NCI-H146 treated with DMSO at 0.1 percent for 48 hours (cell line): ENCODE measurements at regions not wholly inside any gene's neighbourhood (a gene's known extent, or its start where the extent isn't known, plus 50 kb on each side); places are given as distances from the start of the nearest gene placed in this dataset.

Source experiments
- DNase-seq: peaks from one replicate; lab custom pipeline; 2025; ENCODE audit not compliant: unreplicated experiment; lab: John Stamatoyannopoulos, UW

GRCh38 chr13:105428811-105429210, 1106.7 kb downstream of the EFNB2 start:
- no peak for DNase-seq

- no peak for DNase-seq
These were observed 1109.0 kb downstream of the EFNB2 start for GRCh38 chr13:105426441-105426840.

GRCh38 chr13:105414639-105415038, 1120.8 kb downstream of the EFNB2 start:
- no peak for DNase-seq

- no peak for DNase-seq
These were observed 1123.3 kb downstream of the EFNB2 start for GRCh38 chr13:105412171-105412570.

GRCh38 chr13:105410602-105411001, 1124.9 kb downstream of the EFNB2 start:
- peak; percentile 21 for DNase-seq

DNA sequence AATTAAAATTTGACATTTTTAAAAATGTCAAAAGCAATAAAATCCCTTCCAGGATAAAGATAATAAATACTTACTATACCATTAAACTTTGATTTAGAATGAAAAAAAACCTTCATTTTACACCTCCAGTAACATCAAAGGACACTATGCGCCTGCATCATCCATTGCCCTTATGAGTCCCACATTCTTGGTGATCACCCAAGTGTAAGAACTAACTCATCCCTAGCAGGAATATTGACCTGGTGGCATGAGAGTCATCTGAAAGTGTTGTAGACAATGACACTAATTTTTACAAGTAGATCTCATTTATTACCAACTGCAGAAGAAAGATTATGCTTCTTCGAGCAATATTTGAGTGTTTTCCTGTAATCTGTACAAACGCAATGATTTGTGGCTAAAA, 1128.9 kb downstream of the EFNB2 start:
- no peak for DNase-seq

- DNase-seq, result no peak
These were observed 1132.4 kb downstream of the EFNB2 start for GRCh38 chr13:105403086-105403485.

DNA sequence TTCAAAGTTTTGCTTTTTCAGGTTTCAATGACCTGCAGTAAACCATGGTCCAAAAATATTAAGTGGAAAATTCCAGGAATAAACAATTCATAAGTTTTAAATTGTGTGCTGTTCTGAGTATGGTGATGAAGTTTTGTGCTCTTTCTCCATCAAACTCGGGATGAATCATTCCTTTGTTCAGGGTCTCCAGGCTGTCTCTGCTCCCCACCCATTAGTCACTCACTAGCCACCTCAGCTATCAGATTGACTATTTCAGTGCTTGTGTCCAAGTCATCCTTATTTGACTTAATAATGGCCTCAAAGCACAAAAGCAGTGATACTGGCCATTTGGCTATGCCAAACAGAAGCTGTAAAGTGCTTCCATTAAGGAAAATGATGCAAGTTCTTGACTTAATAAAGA, 1140.4 kb downstream of the EFNB2 start:
- no peak for DNase-seq

- DNase-seq, result no peak
These were observed 1146.1 kb downstream of the EFNB2 start for GRCh38 chr13:105389373-105389772.

- DNase-seq, result no peak
These were observed 1158.0 kb downstream of the EFNB2 start for GRCh38 chr13:105377452-105377851.

DNA sequence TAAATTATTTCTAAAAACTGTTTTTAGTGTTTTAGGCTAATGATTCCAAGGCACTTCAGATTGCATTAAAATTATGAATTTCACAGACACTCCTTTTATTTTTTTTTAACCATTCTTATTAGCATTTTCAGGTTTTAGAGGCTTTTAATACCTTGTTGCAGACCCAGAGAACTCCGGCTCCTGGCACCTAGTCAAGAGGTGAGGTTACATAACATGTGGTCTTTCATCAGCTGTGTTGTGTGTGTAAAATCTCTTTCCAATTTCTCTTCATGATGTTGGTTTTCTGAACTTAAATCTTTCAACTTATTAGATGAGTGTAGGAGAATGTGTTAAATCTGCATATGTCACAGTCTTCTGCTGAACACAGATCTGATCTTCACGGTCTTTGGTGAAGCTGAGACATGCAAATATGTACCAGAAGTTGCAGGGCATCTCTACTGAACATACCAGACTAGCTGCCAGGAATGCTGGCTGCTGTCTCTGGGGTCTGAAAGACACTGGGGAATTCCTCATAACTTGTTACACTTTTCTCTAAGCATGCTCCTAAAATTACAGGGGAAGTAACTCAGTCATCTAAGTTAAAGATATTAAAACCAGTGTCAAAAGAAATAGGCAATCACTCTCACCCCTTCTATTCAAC, 1165.3 kb downstream of the EFNB2 start:
- no peak for DNase-seq

DNA sequence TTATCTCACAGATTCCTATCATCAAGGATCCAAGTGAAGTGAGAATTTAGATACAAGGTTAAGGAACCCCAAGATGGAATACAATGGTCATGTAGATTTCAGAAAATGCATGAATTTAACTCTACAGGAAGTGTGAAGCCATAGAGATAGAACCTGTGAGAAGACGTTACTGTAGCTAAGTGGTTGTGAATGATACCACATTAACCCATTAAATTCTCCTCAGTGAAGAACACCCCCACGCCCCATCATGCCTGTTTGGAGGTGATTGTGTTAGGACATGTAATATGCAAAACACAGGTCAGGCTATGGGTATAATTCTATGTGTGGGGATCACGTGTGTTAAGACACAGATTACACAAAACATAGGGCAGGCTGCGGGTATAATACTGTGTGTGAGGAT, 1166.7 kb downstream of the EFNB2 start:
- DNase-seq, result no peak

DNA sequence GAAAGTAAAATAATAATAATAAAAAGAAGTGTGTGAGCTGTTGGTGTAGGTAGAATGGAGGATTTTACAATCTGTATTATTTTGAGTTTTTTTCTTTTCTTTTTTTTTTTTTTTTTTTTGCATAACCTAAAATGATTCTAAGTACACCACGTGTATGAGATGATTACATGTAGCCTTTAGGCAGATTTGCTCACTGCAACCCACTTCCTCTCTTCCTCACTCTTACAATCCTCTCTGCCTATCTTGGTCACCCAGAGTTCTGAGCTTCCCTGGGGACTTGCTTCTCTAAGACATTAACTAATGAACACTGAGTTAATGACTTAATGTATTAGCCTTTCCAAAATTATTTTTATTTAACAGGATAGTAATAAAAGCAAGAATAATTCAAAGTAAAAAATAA, 1169.6 kb downstream of the EFNB2 start:
- no peak for DNase-seq

DNA sequence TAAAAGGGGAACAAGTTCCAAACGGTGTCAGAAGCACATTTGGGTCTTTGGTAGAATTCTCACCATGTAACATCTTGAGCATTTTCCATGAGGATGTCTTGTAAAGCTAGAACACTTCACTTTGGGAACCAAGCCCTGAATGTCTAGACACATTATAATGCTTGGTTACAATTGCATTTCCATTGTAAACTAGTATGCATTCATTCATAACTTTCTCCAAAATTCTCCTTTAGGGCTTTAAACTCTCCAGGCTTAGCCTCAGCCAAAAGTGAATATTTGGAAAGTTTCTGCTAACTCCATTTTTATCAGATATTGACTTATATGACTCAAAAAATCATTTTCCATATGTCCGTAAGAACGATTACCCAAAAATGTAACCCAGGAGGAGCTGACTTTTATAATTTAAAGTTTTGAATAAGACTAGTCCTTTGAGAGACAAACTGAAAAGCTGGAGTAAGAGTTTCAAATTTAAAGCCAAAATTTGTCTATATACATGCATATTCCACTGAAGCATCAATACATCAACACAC, 1170.4 kb downstream of the EFNB2 start:
- no peak for DNase-seq

DNA sequence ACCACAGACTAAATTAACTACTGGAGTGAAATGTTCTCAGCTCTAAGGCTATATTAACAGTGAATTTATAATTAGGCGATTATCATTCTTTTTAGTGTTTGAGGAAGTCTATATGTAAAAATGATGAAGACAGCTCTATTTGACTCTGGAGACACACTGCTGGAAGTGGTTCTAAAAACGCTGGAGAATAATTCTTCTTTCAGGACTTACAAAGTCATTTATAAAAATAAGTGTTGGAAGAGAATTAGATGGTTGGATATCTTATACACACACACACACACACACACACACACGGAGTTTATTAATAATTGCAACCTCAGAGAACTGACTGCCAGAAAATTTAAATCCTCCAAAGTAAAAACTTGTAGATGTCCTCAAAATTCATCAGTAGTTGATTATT, 1171.3 kb downstream of the EFNB2 start:
- no peak for DNase-seq

DNA sequence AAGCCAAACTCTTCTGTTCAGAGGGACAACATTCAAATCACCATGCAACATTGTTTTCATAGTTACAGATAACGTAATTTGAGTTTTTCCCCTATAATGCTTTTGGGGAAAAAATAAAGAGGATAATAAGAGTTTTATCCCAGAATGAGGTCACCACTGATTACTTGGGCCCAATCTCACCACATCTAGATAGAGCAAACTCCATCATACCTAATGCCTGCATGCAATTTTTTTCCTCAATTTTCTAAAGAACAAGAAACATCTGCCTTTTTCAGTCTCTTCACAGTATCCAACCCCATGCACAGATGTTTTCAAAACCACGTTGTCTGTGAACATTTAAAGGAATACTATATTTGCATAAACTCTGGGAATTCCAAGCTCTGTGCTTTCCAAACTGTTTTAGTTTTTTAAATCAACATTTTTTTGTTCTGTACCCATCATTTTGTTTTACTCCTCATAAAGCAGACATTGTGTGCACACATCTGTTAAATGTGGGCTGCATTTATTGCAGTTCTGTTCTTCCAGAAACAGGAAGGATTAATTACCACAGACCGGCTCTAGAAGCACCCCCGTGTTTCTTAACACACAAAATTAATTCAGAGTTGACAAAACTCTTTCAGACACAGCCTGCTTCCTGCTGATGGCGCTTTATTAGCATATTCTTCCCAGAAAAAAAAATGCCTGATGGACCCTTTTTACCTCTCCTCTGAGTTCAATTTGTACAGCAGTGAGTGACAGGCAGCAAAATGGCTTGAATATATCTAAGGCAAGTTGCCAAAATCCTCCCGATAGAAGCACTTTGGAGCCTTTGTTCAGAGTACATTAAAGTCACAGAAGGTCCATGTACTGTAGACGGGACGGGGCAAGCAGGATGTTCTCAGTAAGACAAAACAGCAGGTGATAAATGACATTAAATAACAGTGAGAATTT, 1171.9 kb downstream of the EFNB2 start:
- DNase-seq, result no peak

- no peak for DNase-seq
These were observed 1181.8 kb downstream of the EFNB2 start for GRCh38 chr13:105353654-105354053.

GRCh38 chr13:105349082-105349723, 1186.3 kb downstream of the EFNB2 start:
- DNase-seq, result no peak

GRCh38 chr13:105346141-105346775, 1189.2 kb downstream of the EFNB2 start:
- DNase-seq, result no peak

- DNase-seq, result no peak
These were observed 1189.7 kb downstream of the EFNB2 start for GRCh38 chr13:105345730-105346129.

GRCh38 chr13:105345131-105345530, 1190.3 kb downstream of the EFNB2 start:
- DNase-seq, result no peak
